Gastrocnemius medialis (tissue), 4 donors: ENCODE measurements at regions not wholly inside any gene's neighbourhood (a gene's known extent, or its start where the extent isn't known, plus 50 kb on each side); places are given as distances from the start of the nearest gene placed in this dataset.

Experiments used
- ATAC-seq, 2 donors: fragments of 150-250 bp; one replicate each; pipeline ENCODE4 v1.9.1; 2016
- DNase-seq, 2 donors: peaks; one replicate each; pipeline ENCODE4 v3.0.0-alpha.2; 2019
- H3K27ac ChIP-seq, 4 donors: fragments of 200-600 bp; sonication (generic); 1 replicate in 1 of 4; 2 replicates in 3 of 4; pipeline ENCODE4 v1.5.1; 2016 to 2018; ENCODE audit warnings: mild to moderate bottlenecking in 2 of 4, moderate library complexity in 1 of 4
- H3K27me3 ChIP-seq, 3 donors: fragments of 200-600 bp; sonication (generic) in 2 of 3; 1 replicate in 1 of 3; 2 replicates in 2 of 3; pipeline versions ENCODE4 v1.5.1 to v1.6.0; 2016 to 2019; ENCODE audit warnings: mild to moderate bottlenecking in 1 of 3, moderate library complexity in 1 of 3
- H3K36me3 ChIP-seq, 2 donors: fragments of 200-600 bp; sonication (generic) in 1 of 2; one replicate each; pipeline ENCODE4 v1.5.1; 2017 to 2018
- H3K4me1 ChIP-seq, 2 donors: fragments of 200-600 bp; sonication (generic) in 1 of 2; one replicate each; pipeline ENCODE4 v1.5.1; 2016 to 2017; ENCODE audit warnings: mild to moderate bottlenecking in 2 of 2
- H3K4me3 ChIP-seq, 4 donors: fragments of 200-600 bp; sonication (generic) in 3 of 4; 1 replicate in 1 of 4; 2 replicates in 3 of 4; pipeline ENCODE4 v1.5.1; 2016 to 2019; ENCODE audit warnings: mild to moderate bottlenecking in 2 of 4
- H3K9me3 ChIP-seq, 3 donors: fragments of 200-600 bp; sonication (generic) in 2 of 3; 1 replicate in 1 of 3; 2 replicates in 2 of 3; pipeline ENCODE4 v1.5.1; 2016 to 2019
- CTCF ChIP-seq, 5 experiments: fragments of 450-650 bp in 3 of 5; fragments of 200-600 bp in 2 of 5; sonication (generic) in 2 of 5; IDR thresholded peaks in 4 of 5; conservative IDR thresholded peaks in 1 of 5; 1 replicate in 4 of 5; 2 replicates in 1 of 5; pipeline ENCODE4 v1.5.1; 2016 to 2019; ENCODE audit warnings: antibody characterized with exemption in 5 of 5, mild to moderate bottlenecking in 3 of 5, moderate library complexity in 3 of 5
- POLR2A ChIP-seq, 2 donors: fragments of 450-650 bp; IDR thresholded peaks; one replicate each; pipeline ENCODE4 v1.6.1; 2017; ENCODE audit warnings: antibody characterized with exemption in 2 of 2, mild to moderate bottlenecking in 2 of 2, moderate library complexity in 2 of 2
- in situ Hi-C, 4 donors: fragments of 200-750 bp; cut with MboI; loops; one replicate each; pipeline versions ENCODE4 v1.15.0 to v1.8.0; 2017; ENCODE audit warnings: low sequenced_read_pairs in 4 of 4
- intact Hi-C: fragments of 100-400 bp; cut with DNase I; formaldehyde crosslinking; loops from one replicate; pipeline ENCODE4 v1.15.1; 2023; ENCODE audit warnings: low total_unique reads

DNA sequence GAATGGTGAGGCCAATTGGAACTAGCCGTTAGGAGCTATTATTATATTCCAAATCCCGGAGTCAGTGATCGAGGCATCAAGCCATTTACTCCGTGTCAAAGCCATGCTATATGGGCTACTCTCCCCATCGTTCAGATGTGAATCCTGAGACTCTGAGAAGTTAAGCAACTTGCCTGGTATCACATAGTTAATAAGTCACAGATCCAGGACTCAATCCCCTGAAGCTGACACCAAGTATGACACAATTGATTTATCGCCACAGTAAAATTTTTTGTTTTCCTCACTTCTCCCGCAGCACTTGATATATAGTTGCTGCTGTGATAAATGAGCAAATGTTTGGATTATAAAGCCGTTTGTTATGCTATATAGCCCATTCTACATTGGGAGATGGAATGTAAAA lies 50.8 kb upstream of the TSHZ2 start:
- DNase-seq (no peak), ATAC-seq (no peak)
- H3K4me1 ChIP-seq: no peaks in the 10 kb centered on the region
- no peak overlapping the region for H3K4me3 ChIP-seq
- no peaks in the 10 kb centered on the region for H3K9me3 ChIP-seq
- TF ChIP-seq POLR2A (IDR thresholded peaks at IDR 0.05): no peak
- TF ChIP-seq CTCF (IDR thresholded peaks at IDR 0.05 in 4 of 5, conservative IDR thresholded peaks at IDR 0.05 in 1 of 5): no peak
- no peaks in the 10 kb centered on the region for H3K27me3 ChIP-seq
- H3K27ac ChIP-seq: no peak overlapping the region
- in situ Hi-C loops (no loop called here), intact Hi-C loops (no loop called here)
- no peaks in the 10 kb centered on the region for H3K36me3 ChIP-seq

- Histone ChIP-seq H3K4me3 (no peak overlapping the region), H3K27ac (no peak overlapping the region), H3K9me3 (no peaks in the 10 kb centered on the region), H3K36me3 (no peaks in the 10 kb centered on the region), H3K27me3 (no peaks in the 10 kb centered on the region), H3K4me1 (no peaks in the 10 kb centered on the region)
- ATAC-seq (no peak), DNase-seq (no peak)
- TF ChIP-seq POLR2A (IDR thresholded peaks at IDR 0.05) (no peak), CTCF (IDR thresholded peaks at IDR 0.05 in 4 of 5, conservative IDR thresholded peaks at IDR 0.05 in 1 of 5) (no peak)
- intact Hi-C loops (no loop called here), in situ Hi-C loops (no loop called here)
Measured at GRCh38 chr20:52918311-52918710, 53.8 kb upstream of the TSHZ2 start.

DNA sequence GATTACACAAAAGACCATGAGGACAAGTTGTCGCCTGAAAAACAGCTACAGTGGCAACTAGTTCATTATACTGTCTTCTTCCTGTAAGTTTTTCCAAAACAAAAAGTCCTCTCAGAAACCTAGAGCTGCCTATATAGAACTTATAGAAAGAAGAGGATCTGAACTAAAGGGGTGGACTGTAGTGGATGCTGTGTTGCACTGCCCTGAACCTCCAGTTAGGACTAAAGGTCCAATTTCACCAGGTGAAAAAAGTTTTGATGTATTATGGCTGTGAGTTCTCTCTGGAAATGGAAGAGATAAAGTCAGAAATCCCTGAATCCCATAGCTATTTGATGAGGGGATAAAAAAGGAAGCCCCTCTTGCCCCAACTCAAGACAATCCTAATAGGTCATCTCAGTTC lies 56.6 kb upstream of the TSHZ2 start:
- ATAC-seq (no peak), DNase-seq (no peak)
- no peaks in the 10 kb centered on the region for H3K4me1 ChIP-seq
- H3K4me3 ChIP-seq: no peak overlapping the region
- TF ChIP-seq CTCF (IDR thresholded peaks at IDR 0.05 in 4 of 5, conservative IDR thresholded peaks at IDR 0.05 in 1 of 5) (no peak), POLR2A (IDR thresholded peaks at IDR 0.05) (no peak)
- no peaks in the 10 kb centered on the region for H3K36me3 ChIP-seq
- no peaks in the 10 kb centered on the region for H3K9me3 ChIP-seq
- no peaks in the 10 kb centered on the region for H3K27me3 ChIP-seq
- no peak overlapping the region for H3K27ac ChIP-seq
- intact Hi-C loops: no loop called here
- in situ Hi-C loops: no loop called here

GRCh38 chr20:52914870-52915269 lies 57.3 kb upstream of the TSHZ2 start:
- Histone ChIP-seq H3K36me3 (no peaks in the 10 kb centered on the region), H3K9me3 (no peaks in the 10 kb centered on the region), H3K27ac (no peak overlapping the region), H3K27me3 (no peaks in the 10 kb centered on the region), H3K4me1 (no peaks in the 10 kb centered on the region), H3K4me3 (no peak overlapping the region)
- no peak for TF ChIP-seq POLR2A (IDR thresholded peaks at IDR 0.05)
- no peak for TF ChIP-seq CTCF (IDR thresholded peaks at IDR 0.05 in 4 of 5, conservative IDR thresholded peaks at IDR 0.05 in 1 of 5)
- DNase-seq: no peak
- intact Hi-C loops (no loop called here), in situ Hi-C loops (no loop called here)
- ATAC-seq: no peak

GRCh38 chr20:52913650-52914387 lies 58.3 kb upstream of the TSHZ2 start:
- in situ Hi-C loops: no loop called here
- no peak for TF ChIP-seq POLR2A (IDR thresholded peaks at IDR 0.05)
- TF ChIP-seq CTCF (IDR thresholded peaks at IDR 0.05 in 4 of 5, conservative IDR thresholded peaks at IDR 0.05 in 1 of 5): no peak
- Histone ChIP-seq H3K27ac (no peak overlapping the region), H3K4me1 (no peaks in the 10 kb centered on the region), H3K4me3 (no peak overlapping the region), H3K9me3 (no peaks in the 10 kb centered on the region), H3K27me3 (no peaks in the 10 kb centered on the region), H3K36me3 (no peaks in the 10 kb centered on the region)
- ATAC-seq (no peak), DNase-seq (no peak)
- intact Hi-C loops: no loop called here
